COR-L47 (cell line): ENCODE measurements at regions not wholly inside any gene's neighbourhood (a gene's known extent, or its start where the extent isn't known, plus 50 kb on each side); places are given as distances from the start of the nearest gene placed in this dataset.

Experiments
- DNase-seq: peaks from one replicate; lab custom pipeline; 2025; lab: John Stamatoyannopoulos, UW

GRCh38 chr4:89599026-89599425 is 237.9 kb downstream of the SNCA start:
- no peak for DNase-seq

GRCh38 chr4:89598602-89599001 is 238.4 kb downstream of the SNCA start:
- DNase-seq = peak; percentile 18

DNA sequence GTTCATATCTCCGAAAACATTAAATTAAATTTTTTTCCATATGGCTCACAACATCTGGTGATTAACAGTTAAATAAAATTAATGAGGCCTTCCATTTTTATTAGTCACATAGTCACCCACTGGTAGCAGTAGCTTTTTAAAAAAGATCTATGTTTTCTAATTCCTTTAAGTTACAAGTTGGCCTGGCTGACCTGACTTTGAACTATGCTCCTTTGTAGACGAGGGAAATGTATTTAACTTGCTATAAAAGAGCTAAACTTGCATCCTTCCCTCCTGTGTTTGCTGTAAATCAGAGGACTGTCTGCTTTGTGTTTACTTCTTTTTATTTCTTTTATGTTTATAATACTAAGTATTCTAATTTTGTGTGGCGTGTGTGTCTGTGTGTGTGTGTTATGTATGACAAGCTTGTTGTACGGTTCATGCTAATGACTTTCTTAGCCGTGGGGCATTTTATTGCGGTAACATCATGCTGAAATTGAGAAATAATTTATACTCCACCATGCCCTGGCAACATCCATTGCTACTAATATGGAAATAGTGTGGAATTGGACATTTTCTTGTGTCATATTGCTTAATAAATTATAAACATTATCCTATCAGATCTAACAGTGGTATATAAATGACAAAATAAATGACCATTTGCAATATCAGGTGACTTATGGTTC is 241.7 kb downstream of the SNCA start:
- DNase-seq = no peak

GRCh38 chr4:89590128-89590527 is 246.8 kb downstream of the SNCA start:
- no peak for DNase-seq

GRCh38 chr4:89588421-89588820 is 248.5 kb downstream of the SNCA start:
- DNase-seq = no peak

GRCh38 chr4:89587364-89587763 is 249.6 kb downstream of the SNCA start:
- DNase-seq = no peak

DNA sequence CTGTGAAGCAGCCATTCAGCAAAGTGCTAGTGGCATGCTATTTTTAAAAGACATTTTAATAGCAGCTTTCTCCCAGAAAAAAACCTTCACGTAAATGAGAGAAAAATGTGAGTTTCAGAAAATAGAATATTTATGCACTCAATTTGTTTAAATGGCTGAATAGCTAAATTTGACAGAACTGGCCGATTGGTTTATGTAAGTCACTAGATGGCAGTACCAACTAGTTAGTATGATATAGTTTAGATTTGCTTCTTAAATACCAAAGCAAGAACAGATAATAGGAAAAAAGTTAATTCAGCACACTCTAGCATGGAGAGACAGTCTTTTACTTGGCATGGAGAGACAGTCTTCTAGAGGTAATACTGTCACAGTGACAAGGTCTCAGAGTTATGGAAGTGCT is 250.1 kb downstream of the SNCA start:
- DNase-seq = peak; percentile 1

GRCh38 chr4:89586318-89586717 is 250.6 kb downstream of the SNCA start:
- no peak for DNase-seq

DNA sequence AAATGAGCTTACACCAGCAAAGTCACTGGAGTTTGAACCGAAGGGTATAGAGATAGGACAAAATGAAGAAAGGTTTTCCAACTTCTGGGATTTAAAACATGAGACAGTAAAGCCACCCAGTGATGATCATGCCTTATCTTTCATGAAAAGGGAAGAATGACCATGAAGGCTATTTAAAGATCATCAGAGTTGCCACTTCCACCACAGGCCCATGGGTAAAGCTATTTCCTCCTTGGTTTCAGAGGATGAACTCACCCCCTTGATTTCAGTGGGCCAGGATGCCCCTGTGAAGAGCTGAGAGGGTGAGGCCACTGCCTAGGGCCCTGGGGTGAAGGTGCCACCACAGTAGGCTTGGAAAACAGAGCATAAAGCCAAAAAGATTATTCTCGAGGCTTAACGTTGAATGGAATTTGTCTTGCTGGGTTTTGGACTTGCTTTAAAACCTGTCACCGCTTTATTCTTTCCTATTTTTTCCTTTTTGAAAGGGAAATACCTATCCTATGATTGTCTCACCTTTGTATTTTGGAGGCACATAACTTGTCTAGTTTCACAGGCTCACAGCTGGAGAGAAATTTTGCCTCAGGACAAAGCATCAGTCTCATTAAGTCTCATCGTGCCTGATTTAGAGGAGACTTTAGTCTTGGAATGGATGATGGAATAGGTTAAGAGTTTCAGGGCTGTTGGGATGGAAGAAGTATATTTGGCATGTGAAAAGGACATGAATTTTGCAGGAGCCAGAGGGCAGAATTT is 254.0 kb downstream of the SNCA start:
- DNase-seq = no peak

- DNase-seq = no peak
Observed at GRCh38 chr4:89579771-89580170, 257.2 kb downstream of the SNCA start.

DNA sequence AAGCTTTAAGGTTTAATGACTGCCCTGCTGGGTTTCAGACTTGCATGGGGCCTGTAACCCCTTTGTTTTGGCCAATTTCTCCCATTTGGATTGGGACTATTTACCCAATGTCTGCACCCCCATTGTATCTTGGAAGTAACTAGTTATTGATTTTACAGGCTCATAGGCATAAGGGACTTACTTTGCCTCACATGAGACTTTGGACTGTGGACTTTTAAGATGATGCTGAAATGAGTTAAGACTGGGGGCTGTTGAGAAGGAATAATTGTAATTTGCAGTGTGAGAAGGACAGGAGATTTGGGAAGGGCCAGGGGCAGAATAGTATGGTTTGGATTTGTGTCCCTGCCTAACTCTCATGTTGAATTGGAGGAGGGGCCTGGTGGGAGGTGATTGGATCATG is 260.7 kb downstream of the SNCA start:
- no peak for DNase-seq

- no peak for DNase-seq
Observed at GRCh38 chr4:89575840-89576239, 261.1 kb downstream of the SNCA start.

- DNase-seq = no peak
Observed at GRCh38 chr4:89574176-89574575, 262.8 kb downstream of the SNCA start.

GRCh38 chr4:89573656-89574055 is 263.3 kb downstream of the SNCA start:
- DNase-seq = no peak

DNA sequence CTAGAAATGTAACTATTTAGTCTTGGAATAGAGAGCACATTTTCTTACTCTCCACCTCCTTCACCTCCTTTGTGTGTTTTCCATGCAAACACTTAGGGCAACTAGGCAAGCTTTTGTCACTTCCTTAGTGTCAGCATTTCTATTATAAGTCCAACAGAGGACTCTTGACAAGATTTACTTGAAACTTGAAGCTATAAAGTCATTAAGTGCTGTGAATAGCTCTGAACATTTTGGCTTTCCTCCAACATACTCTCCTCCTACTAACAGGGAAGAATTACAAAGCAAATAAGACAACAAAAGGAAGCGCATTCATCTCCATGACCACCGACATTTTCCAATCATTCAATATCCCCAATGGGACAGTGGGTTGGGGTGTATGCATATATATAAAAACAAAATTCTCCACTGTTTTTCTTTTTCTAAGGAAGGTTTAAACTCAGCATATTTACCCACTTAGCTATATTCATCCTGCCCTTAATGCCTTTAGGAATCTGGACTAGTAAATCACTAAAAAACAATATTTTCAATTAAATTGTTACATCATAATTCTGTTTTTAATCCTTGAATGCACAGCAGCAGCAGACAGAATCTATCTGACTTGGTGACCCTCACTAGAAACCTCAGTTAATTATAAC is 264.6 kb downstream of the SNCA start:
- DNase-seq = peak; percentile 88

- DNase-seq = no peak
Observed at GRCh38 chr4:89570931-89571330, 263.3 kb upstream of the GPRIN3 start.

- DNase-seq = no peak
Observed at GRCh38 chr4:89567936-89568335, 260.3 kb upstream of the GPRIN3 start.

DNA sequence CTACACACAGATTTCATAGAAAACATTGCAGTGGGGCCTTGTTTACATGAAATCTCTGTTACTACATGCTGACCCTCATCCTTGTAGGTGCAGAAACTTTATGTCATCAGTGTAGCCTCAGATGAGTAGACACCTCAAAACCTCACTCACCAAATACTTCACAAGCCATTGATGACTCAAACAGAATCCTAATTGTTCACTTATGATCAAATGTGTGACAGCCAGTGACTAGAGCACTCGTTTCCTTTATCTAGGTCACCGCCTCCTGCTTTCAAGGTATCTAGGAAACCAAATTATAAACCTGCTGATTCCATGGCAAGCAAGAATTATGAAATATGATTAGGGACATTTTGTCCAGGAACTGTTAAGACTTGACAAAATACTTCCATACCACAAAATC is 255.8 kb upstream of the GPRIN3 start:
- DNase-seq = no peak

- no peak for DNase-seq
Observed at GRCh38 chr4:89562746-89563145, 255.1 kb upstream of the GPRIN3 start.

DNA sequence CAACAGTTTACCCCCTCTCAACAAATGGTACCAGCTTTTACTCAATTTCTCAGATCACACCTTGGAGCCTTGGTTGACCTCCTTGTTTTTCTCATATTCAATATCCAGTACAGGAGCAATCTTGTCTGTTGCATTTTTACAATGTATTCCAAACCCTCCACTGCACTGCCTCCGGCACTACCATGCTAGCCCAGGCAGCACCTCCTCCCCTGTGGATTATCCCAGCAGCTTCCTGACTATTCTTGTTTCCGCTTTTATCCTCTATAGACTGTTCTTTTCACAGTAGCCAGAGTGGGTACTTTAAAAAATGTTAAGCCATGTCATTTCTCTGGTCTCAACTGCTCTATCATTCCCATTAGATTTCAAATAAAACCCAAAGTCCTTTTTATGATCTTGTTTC is 253.4 kb upstream of the GPRIN3 start:
- DNase-seq = no peak

DNA sequence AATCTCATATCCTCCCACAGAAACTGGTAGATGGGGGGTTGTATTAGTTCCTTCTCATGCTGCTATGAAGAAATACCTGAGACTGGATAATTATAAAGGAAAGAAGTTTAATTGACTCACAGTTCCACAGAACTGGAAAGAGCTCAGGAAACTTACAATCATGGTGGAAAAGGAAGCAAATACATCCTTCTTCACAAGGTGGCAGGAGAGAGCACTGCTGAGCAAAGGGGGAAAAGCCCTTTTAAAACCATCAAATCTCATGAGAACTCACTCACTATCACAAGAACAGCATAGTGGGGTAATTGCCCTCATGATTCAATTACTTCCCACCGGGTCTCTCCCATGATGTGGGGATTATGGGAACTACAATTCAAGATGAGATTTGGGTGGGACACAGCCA is 250.5 kb upstream of the GPRIN3 start:
- DNase-seq = peak; percentile 7

DNA sequence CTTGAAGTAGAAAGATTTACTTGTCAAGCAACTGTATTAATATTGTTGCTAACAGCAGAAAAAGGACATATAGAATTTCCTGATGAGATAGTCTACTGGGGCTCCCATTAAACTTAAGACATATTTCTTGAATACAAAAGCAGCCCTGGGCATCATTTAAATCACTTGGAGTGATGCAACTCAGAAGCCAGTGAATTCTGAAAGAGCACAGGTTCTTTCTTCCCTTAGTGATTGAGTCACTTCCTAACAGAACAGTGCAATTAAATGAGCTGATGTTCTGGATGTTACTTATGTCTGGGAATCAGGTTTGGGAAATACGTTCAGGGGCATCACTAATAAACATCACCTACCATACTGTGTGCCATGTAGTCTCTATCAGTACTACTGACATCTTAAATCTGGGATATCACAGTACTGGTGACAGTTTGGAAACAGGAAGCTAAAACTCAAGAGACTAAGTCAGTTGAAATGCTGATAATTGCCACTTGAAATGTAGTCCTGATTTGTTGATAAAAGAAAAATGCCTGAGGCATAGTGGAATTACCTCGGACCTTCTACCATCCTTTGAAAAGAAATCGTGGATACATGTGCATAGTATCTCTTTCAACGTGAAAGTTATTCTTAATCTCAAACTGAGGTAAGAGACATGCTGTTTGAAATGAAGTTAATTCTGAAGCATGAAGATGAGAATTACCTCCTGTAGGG is 249.2 kb upstream of the GPRIN3 start:
- no peak for DNase-seq

- no peak for DNase-seq
Observed at GRCh38 chr4:89551191-89551590, 243.6 kb upstream of the GPRIN3 start.
